Peyer's patch (tissue), 4 donors: ENCODE measurements at regions not wholly inside any gene's neighbourhood (a gene's known extent, or its start where the extent isn't known, plus 50 kb on each side); places are given as distances from the start of the nearest gene placed in this dataset.

Source experiments
- DNase-seq, 3 donors: peaks; one replicate each; pipeline ENCODE4 v3.0.0-alpha.2; 2017 to 2019
- H3K27ac ChIP-seq, 4 donors: fragments of 200-600 bp; sonication (generic); one replicate each; pipeline ENCODE4 v1.5.1; 2016 to 2019
- H3K27me3 ChIP-seq, 2 donors: fragments of 200-600 bp; sonication (generic); one replicate each; pipeline ENCODE4 v1.5.1; 2019
- H3K36me3 ChIP-seq, 3 donors: fragments of 200-600 bp; sonication (generic); one replicate each; pipeline ENCODE4 v1.5.1; 2016 to 2019
- H3K4me1 ChIP-seq, 4 donors: fragments of 200-600 bp; sonication (generic); one replicate each; pipeline ENCODE4 v1.5.1; 2016 to 2019
- H3K4me3 ChIP-seq, 4 donors: fragments of 200-600 bp; sonication (generic); 1 replicate in 3 of 4; 2 replicates in 1 of 4; pipeline ENCODE4 v1.5.1; 2016 to 2019; ENCODE audit warnings: mild to moderate bottlenecking in 1 of 4
- H3K9me3 ChIP-seq, 4 donors: fragments of 200-600 bp; sonication (generic); one replicate each; pipeline ENCODE4 v1.5.1; 2016 to 2019; ENCODE audit warnings: mild to moderate bottlenecking in 1 of 4
- POLR2A ChIP-seq, 2 donors: fragments of 450-650 bp; IDR thresholded peaks; one replicate each; pipeline ENCODE4 v1.5.1; 2017; ENCODE audit warnings: antibody characterized with exemption in 2 of 2, mild to moderate bottlenecking in 2 of 2, moderate library complexity in 2 of 2
- TF ChIP-seq, protein P1 (sequence below), 6 experiments: fragments of 450-650 bp in 4 of 6; fragments of 200-600 bp in 2 of 6; sonication (generic) in 1 of 6; IDR thresholded peaks; one replicate each; pipeline ENCODE4 v1.5.1; 2017 to 2019; ENCODE audit warnings: antibody characterized with exemption in 6 of 6, mild to moderate bottlenecking in 3 of 6, moderate library complexity in 1 of 6

DNA sequence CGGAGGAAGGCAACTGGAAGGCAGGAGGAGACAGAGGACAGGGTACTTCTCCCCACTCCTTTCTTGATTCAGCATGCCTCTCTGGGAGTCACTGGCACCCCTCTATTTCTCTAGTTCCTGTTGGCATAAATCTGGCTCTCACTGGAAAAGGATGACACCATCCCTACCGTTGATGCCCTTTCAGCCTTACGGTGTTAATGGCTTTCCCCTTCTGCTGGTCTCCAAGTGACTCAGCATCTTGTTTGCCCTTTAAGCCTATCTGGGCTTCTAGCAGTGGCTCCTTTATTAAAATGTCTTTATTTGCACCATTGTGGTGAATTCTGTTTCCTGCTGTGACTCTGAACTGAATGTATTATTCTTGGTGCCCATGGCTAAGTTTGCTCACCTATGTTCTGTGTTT lies 227.3 kb upstream of the GLRA1 start:
- TF ChIP-seq POLR2A (IDR thresholded peaks at IDR 0.05) = no peak
- TF ChIP-seq, protein P1, sequence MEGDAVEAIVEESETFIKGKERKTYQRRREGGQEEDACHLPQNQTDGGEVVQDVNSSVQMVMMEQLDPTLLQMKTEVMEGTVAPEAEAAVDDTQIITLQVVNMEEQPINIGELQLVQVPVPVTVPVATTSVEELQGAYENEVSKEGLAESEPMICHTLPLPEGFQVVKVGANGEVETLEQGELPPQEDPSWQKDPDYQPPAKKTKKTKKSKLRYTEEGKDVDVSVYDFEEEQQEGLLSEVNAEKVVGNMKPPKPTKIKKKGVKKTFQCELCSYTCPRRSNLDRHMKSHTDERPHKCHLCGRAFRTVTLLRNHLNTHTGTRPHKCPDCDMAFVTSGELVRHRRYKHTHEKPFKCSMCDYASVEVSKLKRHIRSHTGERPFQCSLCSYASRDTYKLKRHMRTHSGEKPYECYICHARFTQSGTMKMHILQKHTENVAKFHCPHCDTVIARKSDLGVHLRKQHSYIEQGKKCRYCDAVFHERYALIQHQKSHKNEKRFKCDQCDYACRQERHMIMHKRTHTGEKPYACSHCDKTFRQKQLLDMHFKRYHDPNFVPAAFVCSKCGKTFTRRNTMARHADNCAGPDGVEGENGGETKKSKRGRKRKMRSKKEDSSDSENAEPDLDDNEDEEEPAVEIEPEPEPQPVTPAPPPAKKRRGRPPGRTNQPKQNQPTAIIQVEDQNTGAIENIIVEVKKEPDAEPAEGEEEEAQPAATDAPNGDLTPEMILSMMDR (IDR thresholded peaks at IDR 0.05) = no peak
- Histone ChIP-seq H3K9me3 (no peaks in the 10 kb centered on the region), H3K36me3 (no peaks in the 10 kb centered on the region), H3K27me3 (no peaks in the 10 kb centered on the region), H3K4me1 (no peaks in the 10 kb centered on the region), H3K4me3 (no peak overlapping the region), H3K27ac (no peak overlapping the region)
- no peak for DNase-seq

DNA sequence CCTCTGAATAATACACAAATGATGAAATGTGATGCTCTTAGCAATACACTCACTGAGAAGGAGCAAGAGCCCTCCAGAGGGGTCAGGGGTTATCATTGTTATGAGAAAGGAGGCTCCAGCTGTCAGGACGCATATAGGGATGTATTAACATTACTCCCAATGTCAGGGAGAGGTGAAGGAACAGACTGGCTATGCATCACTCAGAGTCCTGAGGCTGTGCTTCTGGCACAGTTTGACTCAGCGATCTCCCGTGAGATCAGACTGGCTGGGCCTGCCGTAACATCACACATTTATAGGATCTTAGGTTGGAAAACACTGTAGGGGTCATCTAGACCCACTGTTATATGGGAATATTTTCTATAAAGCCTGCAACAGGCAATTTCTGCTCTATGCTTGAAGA lies 226.5 kb upstream of the GLRA1 start:
- H3K4me3 ChIP-seq = no peak overlapping the region
- DNase-seq = no peak
- no peaks in the 10 kb centered on the region for H3K4me1 ChIP-seq
- no peaks in the 10 kb centered on the region for H3K36me3 ChIP-seq
- no peaks in the 10 kb centered on the region for H3K27me3 ChIP-seq
- no peaks in the 10 kb centered on the region for H3K9me3 ChIP-seq
- H3K27ac ChIP-seq = no peak overlapping the region
- TF ChIP-seq, protein P1 (IDR thresholded peaks at IDR 0.05) = no peak
- TF ChIP-seq POLR2A (IDR thresholded peaks at IDR 0.05) = no peak

DNA sequence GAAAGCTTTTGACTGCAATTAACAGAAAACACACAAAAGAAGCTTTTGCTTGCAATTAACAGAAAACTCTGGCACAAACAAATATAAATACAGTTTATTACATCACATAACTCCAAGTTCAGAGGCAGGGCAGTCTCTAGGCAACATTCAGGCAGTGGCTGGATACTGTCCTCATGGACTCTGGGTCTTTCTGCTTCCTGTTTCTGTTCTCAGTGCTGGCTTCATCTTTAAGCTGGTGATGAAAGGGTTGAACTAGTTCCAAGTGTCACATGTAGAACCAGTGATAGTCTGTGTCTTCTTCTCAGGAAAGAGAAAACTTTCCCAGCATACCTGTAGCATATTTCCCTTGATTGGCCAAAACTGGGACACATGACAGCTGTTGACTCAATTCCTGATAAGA lies 222.6 kb upstream of the GLRA1 start:
- Histone ChIP-seq H3K36me3 (no peaks in the 10 kb centered on the region), H3K9me3 (no peaks in the 10 kb centered on the region), H3K27ac (no peak overlapping the region), H3K27me3 (no peaks in the 10 kb centered on the region), H3K4me3 (no peak overlapping the region), H3K4me1 (no peaks in the 10 kb centered on the region)
- no peak for DNase-seq
- TF ChIP-seq, protein P1 (IDR thresholded peaks at IDR 0.05) = no peak
- no peak for TF ChIP-seq POLR2A (IDR thresholded peaks at IDR 0.05)

DNA sequence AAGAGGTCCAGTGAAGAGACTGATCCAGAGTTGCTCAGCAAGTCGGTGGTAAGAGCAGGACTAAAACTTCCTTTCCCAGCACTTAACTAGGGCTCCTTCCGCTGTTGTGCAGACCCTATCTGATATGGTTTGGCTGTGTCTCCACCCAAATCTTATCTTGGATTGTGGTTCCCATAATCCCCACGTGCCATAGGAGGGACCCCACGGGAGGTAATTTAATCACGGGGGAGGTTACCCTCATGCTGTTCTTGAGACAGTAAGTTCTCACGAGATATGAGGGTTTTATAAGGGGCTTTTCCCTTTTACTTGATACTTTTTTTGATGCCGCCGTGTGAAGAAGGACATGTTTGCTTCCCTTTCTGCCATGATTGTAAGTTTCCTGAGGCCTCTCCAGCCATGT lies 221.9 kb upstream of the GLRA1 start:
- TF ChIP-seq, protein P1 (IDR thresholded peaks at IDR 0.05) = no peak
- TF ChIP-seq POLR2A (IDR thresholded peaks at IDR 0.05) = no peak
- Histone ChIP-seq H3K9me3 (no peaks in the 10 kb centered on the region), H3K27ac (no peak overlapping the region), H3K36me3 (no peaks in the 10 kb centered on the region), H3K27me3 (no peaks in the 10 kb centered on the region), H3K4me1 (no peaks in the 10 kb centered on the region), H3K4me3 (no peak overlapping the region)
- no peak for DNase-seq

DNA sequence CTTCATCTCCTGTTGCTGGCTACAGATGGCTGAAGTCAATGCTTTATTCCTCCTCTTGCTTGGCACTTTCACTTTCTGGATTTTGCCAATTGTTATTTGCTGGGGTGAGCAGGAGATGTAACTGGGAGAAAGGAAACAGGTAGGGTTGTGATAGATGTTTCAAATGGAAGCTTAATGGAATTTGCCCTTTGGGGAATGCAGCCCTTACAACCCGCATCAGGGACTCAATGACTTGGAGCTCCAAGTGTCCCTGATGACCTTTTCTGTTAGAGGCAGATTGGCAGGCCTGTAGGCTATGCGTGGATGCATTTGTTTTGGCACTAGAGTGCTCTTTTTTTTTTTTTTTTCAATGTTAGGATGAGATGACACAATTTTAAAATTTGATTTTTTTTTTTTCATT lies 219.9 kb upstream of the GLRA1 start:
- Histone ChIP-seq H3K9me3 (no peaks in the 10 kb centered on the region), H3K4me3 (no peak overlapping the region), H3K27ac (no peak overlapping the region), H3K36me3 (no peaks in the 10 kb centered on the region), H3K4me1 (no peaks in the 10 kb centered on the region), H3K27me3 (no peaks in the 10 kb centered on the region)
- DNase-seq = no peak
- TF ChIP-seq, protein P1 (IDR thresholded peaks at IDR 0.05) = no peak
- no peak for TF ChIP-seq POLR2A (IDR thresholded peaks at IDR 0.05)

DNA sequence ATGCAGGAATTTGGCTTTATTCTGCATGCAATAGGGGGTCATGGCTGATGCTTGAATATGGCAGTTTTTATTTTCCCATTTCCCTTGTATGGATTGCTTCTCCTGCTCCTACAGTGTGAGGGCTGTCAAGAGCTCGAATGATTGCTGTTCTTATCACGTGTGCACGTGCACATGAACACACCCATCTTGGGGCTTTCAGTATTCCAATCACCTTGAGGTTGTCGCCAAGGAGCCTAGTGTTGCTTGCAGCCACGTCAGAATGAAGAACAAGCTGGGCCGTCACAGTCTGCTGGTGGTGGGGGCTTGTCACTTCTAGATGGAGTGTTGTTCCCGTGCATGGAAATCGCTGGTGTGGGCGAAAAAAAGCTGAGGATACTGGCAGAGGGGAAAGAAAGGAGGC lies 219.4 kb upstream of the GLRA1 start:
- DNase-seq = no peak
- Histone ChIP-seq H3K4me1 (no peaks in the 10 kb centered on the region), H3K27ac (no peak overlapping the region), H3K4me3 (no peak overlapping the region), H3K27me3 (no peaks in the 10 kb centered on the region), H3K9me3 (no peaks in the 10 kb centered on the region), H3K36me3 (no peaks in the 10 kb centered on the region)
- TF ChIP-seq, protein P1 (IDR thresholded peaks at IDR 0.05) = no peak
- TF ChIP-seq POLR2A (IDR thresholded peaks at IDR 0.05) = no peak
